NT2/D1 (cell line): ENCODE measurements at regions not wholly inside any gene's neighbourhood (a gene's known extent, or its start where the extent isn't known, plus 50 kb on each side); places are given as distances from the start of the nearest gene placed in this dataset.

ENCODE experiments used
- YY1 ChIP-seq: IDR thresholded peaks from 2 replicates; pipeline ENCODE4 v1.6.1; 2011; ENCODE audit not compliant: insufficient read length, insufficient read depth
- ZNF274 ChIP-seq: IDR thresholded peaks from 2 replicates; pipeline ENCODE4 v1.6.1; 2011; ENCODE audit warnings: mild to moderate bottlenecking, low read depth, low read length

DNA sequence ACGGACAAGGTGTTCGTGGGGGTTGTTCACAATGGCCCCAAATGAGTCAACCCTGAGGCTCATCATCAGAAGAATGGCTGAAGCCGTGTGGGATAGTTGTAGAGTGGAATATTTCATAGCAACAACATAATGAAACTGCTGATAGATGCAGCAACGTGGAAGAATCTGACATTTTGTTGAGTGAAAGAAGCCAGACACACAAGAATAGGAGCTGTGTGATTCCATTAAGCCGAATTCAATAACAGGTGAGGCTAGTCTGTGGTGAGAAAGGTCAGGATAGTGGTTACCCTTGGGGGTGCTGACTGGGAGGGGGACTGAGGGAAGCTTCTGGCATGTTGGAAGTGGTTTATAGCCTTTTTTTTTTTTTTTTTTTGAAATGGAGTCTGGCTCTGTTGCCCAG, 144.0 kb downstream of the SMAD6 start:
- no peak for TF ChIP-seq ZNF274
- TF ChIP-seq YY1: no peak
